ENCODE measurements at regions not wholly inside any gene's neighbourhood (a gene's known extent, or its start where the extent isn't known, plus 50 kb on each side); places are given as distances from the start of the nearest gene placed in this dataset.
"Not testable (repeated sequence)": the region's sequence is repeated elsewhere in the genome, so short reads cannot be mapped to it uniquely, and the experiment has no call there.

DNA sequence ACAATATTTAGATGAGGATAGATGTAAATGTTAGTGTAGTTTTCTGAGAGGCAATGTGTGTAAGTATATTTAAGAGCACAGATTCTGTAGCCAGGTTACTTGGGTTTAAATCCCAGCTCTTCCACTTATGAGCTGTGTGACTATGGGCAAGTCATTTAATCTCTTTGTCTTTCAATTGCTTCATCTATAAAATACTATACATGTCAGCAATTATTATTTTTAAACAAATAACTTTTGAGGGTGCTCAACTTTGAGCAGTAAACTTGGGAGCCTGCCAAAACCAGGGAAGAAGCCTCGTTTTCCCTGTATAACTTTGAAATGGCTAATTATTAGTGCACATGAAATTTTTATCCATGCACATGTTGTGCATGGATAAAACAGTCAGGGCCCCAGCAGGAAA lies 222.8 kb downstream of the FOXD2 start:
- DNase-seq (ENCODE audit: low read depth), result no peak

DNA sequence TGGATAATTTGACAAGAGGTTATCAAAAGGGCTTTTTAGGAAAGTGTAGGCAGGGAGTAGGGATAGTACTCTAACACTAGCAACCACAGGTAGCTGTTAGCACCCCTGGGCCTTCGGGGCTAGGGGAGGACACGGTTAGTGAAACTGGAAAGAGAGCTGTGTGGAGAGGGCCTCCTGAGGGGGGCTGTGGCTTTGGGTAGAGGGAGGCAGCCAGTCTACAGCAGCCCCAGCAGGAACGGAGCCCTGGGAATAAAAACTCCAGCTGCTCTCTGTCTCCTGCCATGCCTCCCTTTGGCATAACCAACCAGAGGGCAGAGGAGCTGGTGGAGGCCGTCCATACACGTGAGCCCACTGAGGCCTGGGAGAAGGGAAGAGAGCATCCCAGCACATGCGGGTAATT lies 223.2 kb downstream of the FOXD2 start:
- DNase-seq (ENCODE audit: low read depth), result no peak

DNA sequence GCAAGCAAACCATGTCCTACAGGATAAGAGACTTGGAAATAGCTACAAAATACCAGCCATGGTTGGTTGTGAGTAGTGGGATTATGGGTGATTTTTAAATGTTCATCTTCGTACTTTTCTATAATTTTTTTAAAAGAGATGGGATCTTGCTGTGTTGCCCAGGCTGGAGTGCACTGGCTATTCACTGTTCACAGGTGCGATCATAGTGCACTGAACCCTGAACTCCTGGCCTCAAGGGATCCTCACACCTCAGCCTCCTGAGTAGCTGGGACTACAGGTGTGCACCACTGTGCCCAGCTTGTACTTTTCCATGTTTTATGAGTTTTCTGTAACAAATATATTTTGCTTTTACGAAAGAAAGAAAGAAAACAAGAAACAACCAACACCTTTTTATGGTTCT lies 224.2 kb downstream of the FOXD2 start:
- no peak for DNase-seq (ENCODE audit: low read depth)

DNA sequence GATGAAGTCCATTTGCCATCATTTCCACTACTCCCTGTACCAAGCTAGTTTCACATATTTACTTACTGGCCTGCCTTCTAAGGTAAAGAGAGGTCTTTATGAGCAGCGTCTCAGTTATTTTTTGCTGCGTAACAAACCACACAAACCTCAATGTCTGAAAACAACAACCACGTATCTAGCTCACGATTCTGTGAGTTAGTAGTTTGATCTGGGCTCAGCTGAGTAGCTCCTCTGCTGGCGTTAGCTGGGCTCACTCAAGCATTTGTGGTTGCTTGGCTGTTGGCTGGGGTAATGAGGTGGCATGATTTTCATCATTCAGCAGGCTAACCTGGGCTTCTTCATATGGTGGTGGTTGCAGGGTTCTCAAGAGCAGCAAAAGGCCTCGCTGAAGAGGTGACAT lies 225.4 kb downstream of the FOXD2 start:
- no peak for DNase-seq (ENCODE audit: low read depth)

DNA sequence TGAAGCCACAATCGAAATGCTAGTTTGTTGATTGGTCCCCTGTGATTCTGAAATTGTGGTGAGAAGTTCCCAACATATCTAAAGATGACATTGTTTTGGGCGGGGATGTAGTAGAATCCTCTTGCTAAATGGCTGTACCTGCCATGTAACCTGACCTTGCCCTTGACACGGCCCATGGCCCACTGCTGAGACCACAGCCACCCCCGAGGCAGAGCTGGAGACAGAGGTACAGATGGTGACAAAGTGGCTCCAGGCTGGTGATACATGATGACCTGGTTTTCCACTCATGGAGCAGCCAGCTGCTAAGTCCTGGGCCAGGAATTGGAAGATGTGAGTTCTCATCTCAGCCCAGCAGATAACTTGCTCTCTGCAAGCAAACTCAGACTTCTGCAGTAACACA lies 226.5 kb downstream of the FOXD2 start:
- DNase-seq (ENCODE audit: low read depth), result no peak

DNA sequence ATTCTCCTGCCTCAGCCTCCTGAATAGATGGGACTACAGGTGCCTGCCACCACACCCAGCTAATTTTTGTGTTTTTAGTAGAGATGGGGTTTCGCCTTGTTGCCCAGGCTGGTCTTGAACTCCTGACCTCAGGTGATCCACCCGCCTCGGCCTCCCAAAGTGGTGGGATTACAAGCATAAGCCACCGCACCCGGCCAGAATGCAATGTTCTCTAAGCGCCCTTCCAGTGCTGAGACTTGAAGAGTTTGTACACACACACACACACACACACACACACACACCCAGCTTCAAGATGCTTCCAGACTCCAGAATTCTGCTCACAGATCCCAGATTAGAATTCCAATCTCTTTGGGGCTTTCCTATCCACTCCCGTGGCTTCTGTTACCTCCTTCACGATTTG lies 227.1 kb downstream of the FOXD2 start:
- not testable (repeated sequence) for DNase-seq (ENCODE audit: low read depth)

DNA sequence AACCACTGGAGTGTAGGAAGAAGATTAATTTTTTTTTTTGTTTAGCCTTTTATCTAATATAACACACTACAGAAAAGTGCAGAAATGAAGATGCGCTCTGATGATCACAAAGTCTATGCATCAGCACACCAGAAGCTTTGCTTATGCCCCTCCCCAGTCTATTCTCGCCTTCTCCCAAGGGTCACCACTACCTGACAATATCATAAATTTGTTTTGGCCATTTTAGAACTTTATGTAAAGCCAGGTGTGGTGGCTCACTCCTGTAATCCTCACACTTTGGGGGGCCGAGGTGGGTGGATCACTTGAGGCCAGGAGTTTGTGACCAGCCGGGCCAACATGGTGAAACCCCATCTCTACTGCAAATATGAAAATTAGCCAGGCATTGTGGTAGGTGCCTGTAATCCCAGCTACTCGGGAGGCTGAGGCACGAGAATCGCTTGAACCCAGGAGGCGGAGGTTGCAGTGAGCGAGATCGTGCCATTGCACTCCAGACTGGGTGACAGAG lies 231.3 kb downstream of the FOXD2 start:
- no peak for DNase-seq (ENCODE audit: low read depth)

DNA sequence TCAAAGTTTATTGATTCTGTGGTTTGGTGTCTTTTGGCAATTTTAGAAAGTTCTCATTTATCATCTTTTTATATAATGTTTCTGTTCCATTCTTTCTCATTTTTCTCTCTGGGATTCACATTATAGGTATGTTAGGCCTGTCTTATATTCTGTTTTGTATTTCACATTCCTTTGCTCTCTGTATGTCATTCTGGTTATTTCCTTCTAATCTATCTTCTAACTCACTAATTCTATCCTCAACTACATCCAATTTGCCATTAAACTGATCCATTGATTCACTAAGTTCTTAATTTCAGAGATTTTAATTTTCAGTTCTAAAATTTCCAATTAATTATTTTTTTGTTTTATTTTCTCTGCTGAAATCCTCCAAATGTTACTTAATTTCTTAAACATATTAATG lies 234.8 kb downstream of the FOXD2 start:
- no peak for DNase-seq (ENCODE audit: low read depth)

DNA sequence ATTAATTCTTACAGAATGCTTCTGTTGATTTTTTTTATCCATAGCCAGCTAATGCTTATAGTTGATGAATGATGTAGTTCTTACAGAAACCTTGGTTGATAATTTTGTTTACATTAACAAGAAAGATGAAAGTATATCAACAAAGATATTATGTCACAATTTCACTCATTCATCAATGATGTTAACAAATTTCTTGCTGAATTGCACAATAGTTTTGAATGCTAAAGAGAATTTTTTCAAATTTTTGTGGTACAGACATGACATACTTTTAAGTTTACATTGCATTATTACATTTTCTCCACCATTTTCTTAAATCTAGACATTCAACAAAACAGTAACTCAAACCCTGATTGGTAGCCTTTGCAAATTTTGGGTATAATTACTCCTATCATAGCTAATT lies 236.3 kb downstream of the FOXD2 start:
- no peak for DNase-seq (ENCODE audit: low read depth)

DNA sequence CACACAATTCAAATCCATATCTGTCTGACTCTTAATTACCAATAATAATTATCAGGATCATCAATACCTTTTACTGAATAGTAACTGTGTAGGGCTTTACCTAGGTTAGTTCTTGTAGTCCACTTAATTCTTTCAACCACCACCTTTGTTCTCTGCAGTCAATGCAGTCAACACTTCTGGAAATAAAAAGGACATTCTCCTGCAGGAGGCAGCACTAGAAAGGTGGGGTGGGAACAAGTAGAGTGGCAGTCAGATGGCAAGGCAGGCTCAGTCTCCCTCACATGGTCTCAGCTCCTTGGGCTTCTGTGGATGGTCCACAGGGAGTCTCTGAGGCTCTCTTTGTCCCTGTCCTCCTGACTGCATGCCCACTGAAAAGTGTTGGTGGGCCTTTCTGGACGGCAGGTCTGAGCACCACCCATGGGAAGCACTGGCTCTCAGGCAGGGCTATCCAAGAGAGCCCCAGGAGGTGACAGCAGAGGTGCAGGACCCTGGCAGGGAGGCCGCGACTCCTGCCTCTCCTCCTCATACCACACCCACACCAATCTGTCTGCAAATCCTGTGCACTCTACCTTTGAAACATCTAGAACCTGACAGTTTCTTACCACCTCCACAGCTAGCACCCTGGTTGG lies 237.3 kb downstream of the FOXD2 start:
- no peak for DNase-seq (ENCODE audit: low read depth)

DNA sequence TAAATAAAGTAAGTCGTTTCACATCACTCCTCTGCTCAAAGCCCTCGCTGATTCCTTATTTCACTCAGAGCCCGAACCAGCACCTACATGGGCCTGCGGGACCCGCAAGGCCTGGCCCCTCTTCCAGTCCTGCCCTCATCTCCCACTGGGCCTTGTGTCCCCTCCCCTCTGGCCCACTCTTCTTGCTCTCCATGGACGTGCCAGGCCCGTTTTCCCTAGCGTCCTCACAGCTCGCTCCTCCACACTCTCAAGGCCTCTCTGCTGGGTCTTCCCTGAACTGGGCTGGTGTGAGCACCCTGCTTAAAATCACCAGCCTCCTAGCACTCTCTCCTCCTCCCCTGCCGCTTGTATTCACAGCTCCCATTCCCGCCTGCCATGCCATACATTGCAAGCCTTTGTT lies 237.9 kb downstream of the FOXD2 start:
- no peak for DNase-seq (ENCODE audit: low read depth)

DNA sequence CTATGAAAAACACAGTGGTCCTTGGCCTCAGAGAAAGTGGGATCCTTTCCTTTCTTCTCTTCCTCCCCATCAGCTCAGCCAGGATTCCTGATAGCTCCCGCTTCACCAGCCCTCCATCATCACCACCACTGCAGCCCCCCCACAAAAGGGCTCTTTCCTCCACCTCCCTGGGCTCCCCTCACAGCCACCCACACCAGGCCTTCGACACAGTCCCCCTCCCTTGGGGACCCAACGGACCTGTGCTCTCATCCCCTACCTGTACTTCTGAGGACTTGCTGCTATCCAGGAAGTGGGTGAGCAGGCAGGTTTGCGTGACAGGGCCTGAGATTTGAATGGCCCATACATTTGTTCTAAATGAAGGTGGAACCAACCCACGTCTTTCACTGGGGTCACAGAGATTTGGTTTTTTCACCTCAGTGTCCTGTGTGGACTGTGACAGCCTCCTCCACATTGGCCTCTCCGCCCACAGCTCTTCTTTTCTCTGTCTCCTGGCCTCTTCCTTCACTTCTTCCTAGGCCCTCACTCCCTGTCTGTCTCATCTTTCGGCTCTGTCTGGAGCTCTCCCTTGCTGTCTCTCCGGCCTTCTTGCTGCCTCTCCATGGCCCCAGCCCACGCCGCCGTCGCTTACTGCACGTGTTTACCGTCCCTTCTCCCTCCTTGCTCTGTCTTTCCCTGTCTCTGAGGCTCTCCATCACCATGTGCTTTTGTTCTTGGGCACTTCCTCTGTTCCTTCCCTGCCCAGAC lies 238.6 kb downstream of the FOXD2 start:
- DNase-seq (ENCODE audit: low read depth), result no peak

DNA sequence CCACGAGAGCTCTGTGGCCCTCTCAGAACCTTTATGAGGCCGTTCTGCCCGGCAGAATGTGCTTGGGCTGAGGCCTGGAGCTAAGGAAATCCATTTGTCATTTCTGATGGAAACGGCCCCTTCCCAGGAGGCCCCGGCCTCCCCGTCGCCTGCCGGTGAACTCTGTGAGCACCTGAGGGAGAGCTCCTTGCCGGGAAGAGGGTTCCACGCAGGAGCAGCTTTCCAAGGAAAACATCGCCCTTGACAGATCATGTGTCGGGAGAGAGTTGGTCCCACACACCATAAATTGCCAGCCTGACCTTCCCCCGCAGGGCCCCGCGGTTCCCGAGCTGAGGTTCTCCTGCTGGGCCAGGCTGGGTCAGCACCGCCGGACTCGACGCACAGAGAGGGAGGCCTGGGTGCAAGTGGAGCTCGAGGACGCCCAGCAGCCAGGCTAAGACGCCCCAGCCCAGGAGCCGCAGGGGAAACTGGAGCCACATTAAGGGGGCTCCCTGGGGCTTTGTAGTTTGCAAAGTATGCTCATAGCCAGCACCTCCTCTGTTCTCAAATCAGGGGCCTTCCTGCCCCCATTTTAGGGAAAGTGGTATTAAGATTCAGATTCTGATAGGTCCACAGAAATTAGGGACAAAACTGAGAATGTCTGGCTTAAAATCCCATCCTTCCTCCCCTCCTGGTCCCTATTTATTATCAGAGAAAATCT lies 239.5 kb downstream of the FOXD2 start:
- no peak for DNase-seq (ENCODE audit: low read depth)

DNA sequence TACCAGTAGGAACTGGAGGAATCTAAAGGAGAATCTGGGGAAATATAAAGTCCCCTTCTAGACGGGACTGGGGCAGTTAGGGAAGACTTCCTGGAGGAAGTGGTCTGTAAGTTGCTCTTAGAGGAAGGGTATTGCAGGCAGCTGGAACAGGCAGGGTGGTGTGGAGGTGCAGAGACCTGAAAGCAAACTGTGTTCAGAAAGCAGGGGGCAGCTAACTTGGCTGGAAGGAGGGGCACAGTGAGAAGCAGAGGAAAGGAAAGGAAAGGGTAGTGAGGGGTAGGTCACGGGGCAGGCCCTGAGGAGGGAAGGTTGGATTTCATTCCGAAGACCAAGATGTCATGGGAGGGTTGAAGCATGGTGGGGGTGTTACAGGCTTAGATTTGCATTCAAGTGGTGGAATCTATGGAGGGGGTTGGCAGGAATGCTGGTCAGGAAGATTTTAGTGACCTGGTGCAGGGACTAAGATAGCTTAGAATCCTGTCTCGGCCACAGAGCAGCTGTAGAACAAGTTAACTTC lies 240.7 kb downstream of the FOXD2 start:
- DNase-seq (ENCODE audit: low read depth), result no peak

DNA sequence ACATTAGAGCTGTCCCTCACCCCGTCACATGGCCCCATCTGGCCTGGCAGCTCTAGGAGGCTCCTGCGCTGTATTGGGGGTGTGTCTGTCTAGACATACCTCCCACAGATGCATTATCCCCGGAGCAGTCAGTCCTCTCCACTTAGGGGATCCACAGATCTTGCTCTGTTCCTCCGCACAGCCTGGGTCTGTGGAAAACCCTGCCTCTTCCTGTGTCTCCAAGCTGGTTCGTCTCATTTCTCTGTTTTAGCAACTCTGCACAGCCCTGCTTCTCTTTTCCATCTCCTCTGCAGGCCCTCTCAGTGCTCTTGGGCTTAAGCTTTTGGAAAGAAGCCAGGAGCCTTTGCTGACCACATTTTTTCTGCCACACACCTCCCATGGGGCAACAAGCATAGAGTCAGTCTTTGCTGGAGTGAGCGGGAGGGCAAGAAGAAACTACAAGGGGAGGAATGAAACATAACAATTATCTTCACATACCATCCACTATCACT lies 241.5 kb downstream of the FOXD2 start:
- DNase-seq (ENCODE audit: low read depth), result no peak

DNA sequence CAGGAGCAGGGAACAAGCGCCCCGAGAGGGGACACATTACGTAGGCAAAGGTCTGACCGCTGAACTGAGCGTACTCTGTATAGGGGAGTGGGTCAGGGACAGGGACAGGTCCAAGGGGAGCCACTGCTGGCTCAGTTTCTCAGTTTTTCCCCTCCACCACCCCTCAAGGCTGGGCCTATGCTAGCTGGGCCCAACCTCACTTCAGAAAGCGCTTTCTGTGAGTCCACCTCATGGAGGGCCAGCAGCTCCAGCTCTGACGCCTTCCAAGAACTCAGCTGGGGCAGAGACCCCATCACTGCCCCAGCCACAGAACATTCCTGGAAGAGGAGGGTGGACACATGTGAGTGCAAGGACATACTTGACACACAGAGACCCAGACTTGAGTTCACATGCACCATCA lies 242.0 kb downstream of the FOXD2 start:
- no peak for DNase-seq (ENCODE audit: low read depth)

DNA sequence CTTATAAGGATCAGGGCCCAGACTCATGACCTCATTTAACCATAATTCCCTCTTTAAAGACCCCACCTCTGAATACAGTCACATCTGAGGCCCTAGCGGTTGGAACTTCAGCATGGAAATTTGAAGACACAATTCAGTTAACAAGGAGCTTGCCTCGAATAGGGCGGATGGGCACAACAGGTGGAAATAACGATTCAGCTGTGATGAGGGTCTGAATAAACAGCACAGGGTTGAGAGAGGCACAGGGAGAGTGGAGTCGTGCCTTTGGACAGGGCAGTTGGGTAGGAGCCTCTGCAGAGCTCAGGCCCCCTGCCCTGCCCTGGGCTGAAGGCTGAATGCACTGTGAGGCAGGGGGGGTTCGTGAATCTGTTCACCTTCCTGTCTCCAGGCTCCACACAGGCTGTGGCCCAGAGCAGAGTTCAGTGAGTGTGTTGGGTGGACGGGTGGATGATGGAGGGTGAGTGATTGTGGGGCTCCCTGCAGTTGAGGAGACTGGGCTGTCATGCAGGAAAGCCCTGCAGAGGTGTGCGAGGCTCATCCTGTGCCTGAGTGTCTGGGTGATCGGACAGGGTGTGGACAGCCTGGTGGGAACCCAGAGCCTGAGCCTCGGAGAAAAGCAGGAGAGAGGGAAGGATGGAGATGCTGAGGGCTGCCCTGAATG lies 243.1 kb downstream of the FOXD2 start:
- no peak for DNase-seq (ENCODE audit: low read depth)

DNA sequence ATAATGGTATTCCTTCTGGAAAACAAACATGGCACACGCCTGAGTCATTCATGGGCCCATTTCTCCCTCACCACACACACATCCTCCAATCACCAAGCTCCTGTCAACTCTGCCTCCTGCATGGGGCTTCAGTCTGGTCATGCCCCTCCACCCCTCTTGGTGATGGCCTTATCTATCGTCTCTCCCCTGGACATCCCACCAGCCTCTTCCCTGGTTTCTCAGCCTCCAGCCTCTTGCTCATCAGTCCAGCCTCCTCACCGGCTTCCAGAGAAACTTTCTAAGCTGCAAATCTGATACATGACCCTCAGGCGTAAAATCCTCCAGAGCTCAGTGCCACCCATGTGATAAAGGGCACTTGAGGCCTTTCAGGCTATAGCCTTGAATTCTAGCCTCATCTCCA lies 243.9 kb downstream of the FOXD2 start:
- DNase-seq (ENCODE audit: low read depth), result no peak

DNA sequence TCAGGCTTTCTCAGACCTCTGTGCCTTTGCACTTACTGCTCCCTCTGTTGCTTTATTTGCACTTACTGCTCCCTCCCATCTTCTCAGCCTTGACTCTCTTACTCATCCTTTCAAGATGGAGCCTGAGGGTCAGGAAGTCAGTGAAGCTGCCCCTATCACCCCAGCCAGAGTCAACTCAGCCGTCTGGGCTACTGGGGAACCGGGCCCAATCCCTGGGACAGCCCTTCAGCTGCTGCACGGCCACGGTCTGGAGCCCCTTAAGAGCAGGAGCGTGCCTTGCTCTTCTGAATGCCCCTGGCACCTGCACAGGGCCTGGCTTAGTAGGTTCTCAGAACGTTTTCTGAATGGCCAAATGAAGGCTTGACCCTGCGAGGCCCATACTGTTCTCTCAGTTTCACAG lies 244.4 kb downstream of the FOXD2 start:
- DNase-seq (ENCODE audit: low read depth), result no peak

DNA sequence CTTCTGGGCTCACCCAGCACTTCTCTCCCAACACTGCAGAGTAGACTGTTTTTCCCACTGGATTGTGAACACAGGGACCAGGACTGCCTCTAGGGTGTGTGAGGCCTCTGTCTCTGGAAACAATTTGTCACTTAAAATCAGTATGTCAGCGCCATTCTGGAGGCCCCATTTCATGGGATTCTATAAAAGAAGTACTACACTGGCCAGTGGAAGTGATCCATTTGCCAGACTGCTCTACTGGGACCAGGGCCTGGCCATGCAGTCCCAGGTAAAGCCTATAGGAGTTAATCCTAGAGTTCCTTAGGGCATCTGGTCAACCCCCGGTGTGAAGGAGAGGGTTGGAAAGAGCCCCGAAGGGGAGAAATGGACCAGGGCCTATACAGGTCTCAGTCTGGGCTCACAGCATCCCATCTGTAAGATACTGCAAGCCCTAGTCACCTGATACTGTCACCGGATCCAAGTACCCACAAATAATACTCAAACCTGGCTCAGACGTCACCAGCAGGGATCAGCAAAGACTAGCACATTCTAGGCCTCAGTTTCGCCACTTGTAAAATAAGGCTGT lies 245.0 kb downstream of the FOXD2 start:
- no peak for DNase-seq (ENCODE audit: low read depth)

DNA sequence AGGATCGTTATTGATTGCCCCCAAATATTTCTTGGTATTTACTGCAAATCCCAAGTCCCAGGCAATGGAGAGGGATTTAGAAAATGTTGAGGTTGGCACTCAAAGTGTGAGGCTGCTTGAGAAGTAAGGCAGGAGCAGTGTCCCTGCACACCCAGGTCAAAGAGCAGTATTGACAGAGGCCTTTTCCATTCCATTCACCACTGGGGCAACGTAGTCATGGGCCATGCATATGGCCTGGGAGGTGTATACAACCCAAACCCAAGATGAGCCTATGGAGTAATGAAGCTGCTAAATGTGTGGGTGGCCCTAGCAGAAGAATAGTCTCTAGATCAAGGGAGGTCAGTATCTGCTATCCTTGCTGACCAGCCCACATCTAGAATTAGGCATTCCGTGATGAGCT lies 245.6 kb downstream of the FOXD2 start:
- no peak for DNase-seq (ENCODE audit: low read depth)

DNA sequence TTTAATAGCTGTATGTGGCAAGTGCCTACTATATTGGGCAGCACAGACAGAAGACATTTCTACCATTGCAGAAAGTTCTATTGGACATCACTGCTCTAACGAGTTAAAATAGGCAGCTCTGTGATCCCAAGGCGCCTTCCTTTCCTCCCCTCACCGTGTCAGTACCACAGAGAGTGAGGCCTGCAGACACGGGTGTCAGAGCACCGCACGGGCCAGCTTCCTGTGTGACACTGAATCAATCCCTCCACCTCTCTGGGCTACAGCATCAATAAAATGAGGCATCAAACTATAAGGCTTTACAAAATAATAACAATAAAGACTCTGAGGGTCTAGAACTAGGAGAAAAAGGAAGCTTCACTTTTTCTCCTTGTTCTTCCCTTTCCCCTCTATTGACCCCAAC lies 246.7 kb downstream of the FOXD2 start:
- DNase-seq (ENCODE audit: low read depth), result no peak
